AG09309 (cell line): ENCODE measurements at regions not wholly inside any gene's neighbourhood (a gene's known extent, or its start where the extent isn't known, plus 50 kb on each side); places are given as distances from the start of the nearest gene placed in this dataset.

Source experiments
- DNase-seq: peaks from one replicate; pipeline ENCODE4 v3.0.0-alpha.2; 2010; ENCODE audit warnings: low read depth
- H3K4me3 ChIP-seq: 2 replicates; pipeline ENCODE4 v1.5.1; 2011; ENCODE audit warnings: mild to moderate bottlenecking, low read depth, low read length, moderate library complexity; ENCODE audit not compliant: control insufficient read depth
- CTCF ChIP-seq: IDR thresholded peaks from 2 replicates; pipeline ENCODE4 v1.5.1; 2011; ENCODE audit warnings: mild to moderate bottlenecking, low read depth, low read length, inconsistent platforms; ENCODE audit not compliant: insufficient read depth, control insufficient read depth; ENCODE audit errors: missing control alignments

GRCh38 chr14:43778937-43779639 lies 728.0 kb downstream of the FSCB start:
- TF ChIP-seq CTCF, result no peak
- no peak for DNase-seq
- H3K4me3 ChIP-seq, result no peak overlapping the region

GRCh38 chr14:43778570-43778936 lies 728.5 kb downstream of the FSCB start:
- DNase-seq, result no peak
- H3K4me3 ChIP-seq, result no peak overlapping the region
- TF ChIP-seq CTCF, result no peak

GRCh38 chr14:43765474-43765873 lies 741.6 kb downstream of the FSCB start:
- TF ChIP-seq CTCF, result no peak
- no peak overlapping the region for H3K4me3 ChIP-seq
- DNase-seq, result no peak

- H3K4me3 ChIP-seq, result no peak overlapping the region
- no peak for TF ChIP-seq CTCF
- no peak for DNase-seq
Observed at GRCh38 chr14:43764433-43764832, 742.6 kb downstream of the FSCB start.

- no peak for TF ChIP-seq CTCF
- no peak overlapping the region for H3K4me3 ChIP-seq
- DNase-seq, result no peak
Observed at GRCh38 chr14:43755707-43756106, 751.4 kb downstream of the FSCB start.

- no peak for TF ChIP-seq CTCF
- H3K4me3 ChIP-seq, result no peak overlapping the region
- no peak for DNase-seq
Observed at GRCh38 chr14:43754838-43755237, 752.2 kb downstream of the FSCB start.

GRCh38 chr14:43745746-43746145 lies 761.3 kb downstream of the FSCB start:
- H3K4me3 ChIP-seq, result no peak overlapping the region
- no peak for TF ChIP-seq CTCF
- DNase-seq, result no peak
